HG03457 (cell line): ENCODE measurements at regions not wholly inside any gene's neighbourhood (a gene's known extent, or its start where the extent isn't known, plus 50 kb on each side); places are given as distances from the start of the nearest gene placed in this dataset.

Experiments used
- ATAC-seq: cut with Tn5 transposase; IDR thresholded peaks from one replicate; pipeline ENCODE4 v1.9.1; 2021; ENCODE audit warnings: moderate number of reproducible peaks; ENCODE audit not compliant: unreplicated experiment

GRCh38 chr2:164030623-164031022 is 294.8 kb upstream of the FIGN start:
- no peak for ATAC-seq

DNA sequence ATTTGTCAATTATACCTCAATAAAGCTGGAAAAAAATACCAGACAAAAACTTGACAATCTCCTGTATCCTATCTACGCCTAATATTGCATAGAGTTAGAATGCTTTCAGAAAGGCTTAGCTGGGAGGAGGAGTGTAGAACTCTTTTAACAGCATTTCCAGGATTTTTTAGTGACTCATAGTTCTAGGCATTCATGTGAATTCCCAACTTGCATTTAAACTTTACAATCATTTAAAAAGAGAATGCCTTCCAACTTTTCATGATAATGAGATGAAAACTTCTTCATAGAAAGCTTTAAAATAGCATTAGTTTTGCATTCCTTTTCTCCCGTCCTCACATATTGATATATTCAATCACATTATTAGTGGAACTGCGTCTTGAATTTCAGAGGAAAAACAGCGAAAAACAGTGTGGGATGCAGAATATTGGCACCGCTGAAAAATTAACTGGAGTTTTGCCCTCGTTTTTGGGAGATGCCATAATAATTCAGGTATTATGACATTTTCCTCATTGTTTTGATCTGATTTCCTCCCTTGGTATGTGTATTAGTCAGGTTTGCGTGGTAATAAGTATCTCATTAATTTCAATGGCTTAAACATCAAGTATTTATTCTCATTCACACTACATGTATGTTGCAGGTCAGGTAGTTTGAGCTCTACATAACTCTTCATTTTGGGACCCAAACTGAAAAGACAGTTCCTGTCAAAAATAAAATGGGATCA is 293.2 kb upstream of the FIGN start:
- ATAC-seq, result no peak

DNA sequence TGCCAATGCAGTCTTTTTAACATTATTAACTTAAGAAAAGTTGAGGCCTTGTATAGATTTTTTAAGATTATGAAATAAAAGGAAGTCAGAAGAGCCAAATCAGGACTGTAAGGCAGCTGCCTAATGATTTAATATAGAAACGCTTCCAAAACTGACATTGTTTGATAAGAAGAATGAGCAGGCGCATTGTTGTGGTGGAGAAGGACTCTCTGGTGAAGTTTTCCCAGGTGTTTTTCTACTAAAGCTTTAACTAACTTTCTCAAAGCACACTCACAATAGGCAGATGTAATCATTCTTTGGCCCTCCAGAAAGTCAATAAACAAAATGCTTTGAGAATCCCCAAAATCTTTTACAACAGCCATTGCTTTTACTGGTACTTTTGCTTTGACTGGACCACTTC is 288.6 kb upstream of the FIGN start:
- ATAC-seq, result no peak

DNA sequence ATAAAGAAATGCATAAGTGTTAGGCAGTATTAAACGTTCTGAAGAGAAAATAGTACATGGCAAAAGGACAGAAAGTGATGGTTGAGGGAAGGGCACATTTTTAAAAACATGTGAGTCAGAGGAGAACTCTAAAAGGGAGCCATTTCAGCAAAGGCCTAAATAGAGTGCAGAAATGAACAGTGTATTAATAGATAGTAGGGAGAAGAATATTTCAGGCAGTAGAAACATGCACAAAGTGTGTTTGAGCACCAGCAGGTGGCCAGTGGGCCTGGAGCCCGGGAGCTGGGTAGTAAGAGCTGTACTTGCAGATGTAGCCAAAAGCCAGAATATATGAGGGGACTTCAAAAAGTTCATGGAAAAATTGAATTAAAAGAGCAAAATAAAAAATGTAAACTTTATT is 288.1 kb upstream of the FIGN start:
- ATAC-seq, result no peak

DNA sequence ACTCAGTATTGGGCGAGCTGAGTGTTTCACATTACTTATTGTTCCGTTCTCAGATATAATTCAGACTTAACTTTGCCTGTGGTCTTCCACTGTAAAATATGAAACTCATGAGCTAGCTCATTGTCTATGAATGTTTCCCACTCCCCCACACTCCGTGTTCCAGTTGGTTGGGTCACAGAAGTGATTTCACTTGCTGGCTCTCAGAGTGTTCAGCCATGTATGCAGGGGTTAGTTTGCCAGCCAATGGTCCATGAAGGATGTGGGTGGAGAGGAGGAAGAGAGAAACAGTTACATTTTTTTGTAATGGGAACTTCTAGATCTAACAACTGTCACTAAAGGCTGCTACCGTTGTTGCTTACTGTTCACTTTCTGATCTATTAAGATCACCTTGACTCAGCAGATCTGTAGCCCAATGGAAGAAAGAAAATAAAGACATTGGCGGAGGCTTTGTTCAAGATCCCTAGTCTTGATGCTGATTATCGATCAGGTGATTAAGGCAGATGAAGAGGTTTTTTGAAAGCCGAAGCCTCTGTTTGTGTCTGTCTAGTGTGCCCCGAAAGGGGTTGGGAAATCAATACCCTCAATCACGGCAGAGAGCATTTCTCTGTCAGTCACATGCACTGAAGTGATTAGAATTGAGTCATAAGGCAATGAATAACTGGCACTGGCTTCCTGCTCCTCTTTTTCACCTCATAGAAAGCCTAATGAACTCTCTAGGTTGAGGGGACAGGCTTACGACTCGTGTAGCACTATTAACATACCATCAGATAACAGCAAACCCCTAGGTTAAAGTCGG is 279.7 kb upstream of the FIGN start:
- ATAC-seq, result peak; percentile 98

DNA sequence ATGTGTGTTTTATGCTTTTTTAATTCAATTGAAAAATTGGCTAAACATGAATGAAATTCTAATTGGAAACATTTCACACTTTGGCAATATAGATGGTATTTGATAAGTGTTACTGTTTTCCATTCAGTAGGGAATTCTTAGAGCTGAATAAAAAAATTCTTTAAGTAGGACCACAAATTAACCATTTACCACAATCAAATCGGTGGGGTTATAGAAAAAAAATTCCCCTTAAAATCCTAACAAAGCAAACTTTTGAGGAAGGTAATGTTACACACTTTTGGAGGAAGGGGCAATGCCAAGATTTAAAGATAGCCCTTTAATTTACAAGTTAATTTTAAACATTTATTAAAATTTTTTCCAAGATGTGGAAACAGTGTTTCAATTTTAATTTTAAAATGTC is 279.0 kb upstream of the FIGN start:
- no peak for ATAC-seq

GRCh38 chr2:164014068-164014731 is 278.4 kb upstream of the FIGN start:
- ATAC-seq, result no peak

DNA sequence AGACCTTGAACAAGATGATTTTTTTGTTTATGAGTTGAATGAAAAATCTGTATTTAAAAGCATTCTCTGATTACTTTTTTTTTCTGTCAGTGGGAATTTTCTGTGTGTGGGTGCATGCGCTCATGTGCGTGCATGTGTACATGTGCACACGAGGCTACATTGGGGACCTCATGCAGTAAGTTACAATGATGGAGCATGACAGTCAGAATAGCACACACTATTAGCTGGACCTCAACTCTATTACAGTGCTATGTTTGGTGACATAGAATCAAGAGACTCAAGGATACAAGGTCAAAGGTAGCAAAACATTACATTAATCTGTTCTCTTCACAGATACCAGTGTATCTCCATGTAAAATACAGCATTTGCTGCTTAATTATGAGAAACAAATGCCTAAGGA is 276.8 kb upstream of the FIGN start:
- ATAC-seq, result no peak

DNA sequence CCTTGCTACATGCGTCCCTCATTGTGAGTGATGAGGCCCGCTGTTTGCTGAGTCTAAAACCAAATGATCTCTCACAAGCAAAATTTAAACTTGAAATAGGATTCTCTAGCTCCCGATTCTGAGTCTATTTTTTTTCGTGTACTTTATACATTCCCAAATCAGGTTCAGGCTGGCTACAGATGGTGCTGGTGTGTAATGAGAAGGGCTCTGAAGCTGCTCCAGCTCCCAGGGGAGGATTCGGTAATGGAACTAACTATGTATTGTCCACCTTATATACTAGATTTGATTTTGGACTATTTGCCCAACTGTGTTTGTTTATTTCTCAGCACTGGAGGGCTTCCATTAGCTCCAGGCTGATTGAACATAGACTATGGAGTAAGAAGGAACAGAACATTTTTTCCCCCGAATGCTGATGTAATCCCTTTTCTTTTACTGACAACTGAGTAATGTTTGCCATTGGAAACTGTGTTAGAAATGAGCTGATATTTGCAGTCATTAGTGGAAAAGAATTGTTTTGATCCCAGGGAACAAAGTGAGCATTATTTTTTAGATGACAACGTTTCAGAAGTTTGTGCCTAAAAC is 274.0 kb upstream of the FIGN start:
- no peak for ATAC-seq

GRCh38 chr2:164008752-164009151 is 272.9 kb upstream of the FIGN start:
- ATAC-seq, result no peak

DNA sequence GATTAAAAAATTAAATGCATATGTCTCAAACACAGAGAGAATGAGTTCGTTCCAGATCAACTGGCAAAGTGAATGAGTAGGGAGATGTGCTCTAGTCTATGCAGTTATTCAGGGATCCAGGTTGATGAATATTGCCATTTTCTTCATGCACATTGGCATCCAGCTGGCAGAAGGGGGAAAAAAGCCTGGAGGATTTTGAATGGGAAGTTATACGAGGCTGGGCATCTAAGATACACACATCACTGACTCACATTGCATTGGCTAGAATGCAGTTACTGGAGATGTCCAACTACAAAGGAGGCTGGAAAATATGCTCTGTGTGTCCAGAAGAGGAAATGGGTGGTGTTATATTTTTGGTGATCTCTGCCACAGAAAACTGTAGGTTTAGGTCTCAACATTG is 270.9 kb upstream of the FIGN start:
- no peak for ATAC-seq

GRCh38 chr2:164000176-164000575 is 264.4 kb upstream of the FIGN start:
- no peak for ATAC-seq

DNA sequence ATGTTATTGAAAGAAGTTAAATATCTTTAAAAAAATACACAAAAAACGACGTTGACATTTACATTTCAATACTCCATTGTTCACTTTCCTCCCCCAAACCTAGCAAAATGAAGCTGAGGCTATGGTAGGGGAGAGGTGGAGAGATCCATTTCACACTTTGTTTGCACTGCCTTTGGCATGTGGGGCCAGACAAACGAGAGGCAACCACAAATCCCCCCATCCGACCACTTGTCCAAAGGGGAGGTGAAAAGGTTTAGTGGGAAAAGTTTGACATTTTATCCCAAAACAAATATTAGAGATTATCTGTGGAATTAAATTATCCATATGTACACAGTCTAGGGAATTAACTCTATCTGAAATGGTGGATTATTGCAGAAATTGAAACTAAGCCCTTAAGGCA is 261.7 kb upstream of the FIGN start:
- no peak for ATAC-seq

DNA sequence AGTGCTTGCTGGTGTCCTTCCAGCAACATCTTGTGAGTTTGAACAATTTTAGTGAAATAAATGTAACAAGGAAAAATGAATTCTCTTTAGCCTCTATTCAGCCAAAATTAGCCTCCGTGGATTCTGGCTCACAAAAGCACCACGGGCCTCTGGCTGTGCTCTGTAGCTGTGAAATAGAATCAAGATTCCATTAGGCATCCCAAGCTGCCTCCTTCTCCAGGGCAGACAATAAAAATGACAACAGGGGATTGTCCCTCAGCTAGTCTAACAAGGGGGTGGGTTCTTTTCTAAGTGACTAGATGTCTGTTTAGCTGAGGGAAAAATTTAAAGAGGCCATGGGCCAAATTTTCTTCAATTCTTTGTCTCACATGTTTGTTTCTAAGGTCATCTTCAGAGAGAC is 254.7 kb upstream of the FIGN start:
- ATAC-seq, result no peak

DNA sequence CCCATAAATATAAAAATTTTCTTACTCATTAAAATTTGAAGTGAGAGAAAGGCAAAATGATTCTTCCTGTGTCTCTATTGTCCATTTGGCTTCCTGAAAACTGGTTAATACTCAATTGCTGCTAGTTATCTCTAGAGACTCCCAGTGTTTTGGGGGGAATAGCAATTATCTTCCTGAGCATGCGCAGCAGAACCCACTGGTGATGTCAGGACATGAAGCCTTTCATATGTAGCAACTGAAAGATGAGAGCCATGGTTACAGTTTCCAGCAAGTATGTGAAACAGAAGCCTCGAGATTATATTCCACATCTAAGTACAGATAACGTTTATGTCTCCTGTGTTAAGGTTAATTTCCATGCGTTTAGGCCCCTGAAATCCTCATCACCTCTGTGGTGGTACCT is 254.3 kb upstream of the FIGN start:
- no peak for ATAC-seq

DNA sequence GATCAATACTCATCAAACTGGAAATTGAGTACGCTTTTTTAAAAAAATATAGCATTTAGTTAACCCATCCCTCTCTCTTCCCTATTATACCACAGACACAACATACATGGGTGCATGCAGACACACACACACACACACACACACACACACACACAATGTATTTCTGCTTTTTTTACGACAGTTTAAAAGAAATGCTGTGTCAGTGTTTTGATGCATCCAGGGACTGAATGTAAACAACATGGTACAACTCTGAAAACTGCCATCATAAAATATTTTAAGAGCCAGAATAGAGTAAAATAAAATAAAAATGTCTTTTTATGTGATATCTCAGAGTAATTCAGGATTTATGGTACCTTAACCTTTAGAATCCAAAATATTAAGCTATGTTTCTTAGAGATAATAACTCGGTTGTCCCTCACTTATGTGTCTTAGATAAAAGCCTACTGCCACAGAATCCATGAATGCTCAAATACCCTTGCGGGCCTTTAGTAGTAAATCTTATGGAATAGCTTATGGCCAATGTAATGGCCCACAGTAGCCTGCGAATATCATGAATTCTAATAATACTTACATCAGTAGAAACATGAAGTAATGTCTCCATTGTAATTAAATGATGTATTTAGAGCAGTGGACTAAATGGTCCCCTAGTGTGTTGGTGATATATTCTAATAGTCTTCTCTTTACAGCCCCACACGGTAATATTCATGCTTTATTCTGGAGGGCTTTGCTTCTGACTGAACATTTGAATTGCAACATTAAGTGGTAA is 251.6 kb upstream of the FIGN start:
- ATAC-seq, result no peak

- ATAC-seq, result no peak
Observed at GRCh38 chr2:163984986-163985385, 249.2 kb upstream of the FIGN start.

DNA sequence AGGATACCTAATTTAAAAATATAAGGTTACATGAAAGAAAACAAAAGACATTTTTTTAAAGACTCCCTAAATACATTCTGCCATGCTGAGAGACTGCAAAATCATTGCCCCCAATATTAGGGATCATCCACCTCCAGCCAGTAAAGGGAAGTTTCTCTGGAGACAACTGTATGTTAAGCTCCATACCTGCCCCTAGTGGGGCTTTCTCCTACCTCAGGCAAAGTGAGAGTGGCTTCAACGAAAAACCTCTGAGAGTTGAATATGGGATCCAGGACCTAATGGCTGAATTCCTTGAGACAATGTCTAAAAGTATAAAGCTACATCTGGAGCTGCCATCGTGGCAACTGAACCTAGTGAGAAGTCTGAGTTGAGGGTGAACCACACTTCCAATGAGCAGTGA is 248.1 kb upstream of the FIGN start:
- ATAC-seq, result no peak

- ATAC-seq, result no peak
Observed at GRCh38 chr2:163982938-163983337, 247.1 kb upstream of the FIGN start.

DNA sequence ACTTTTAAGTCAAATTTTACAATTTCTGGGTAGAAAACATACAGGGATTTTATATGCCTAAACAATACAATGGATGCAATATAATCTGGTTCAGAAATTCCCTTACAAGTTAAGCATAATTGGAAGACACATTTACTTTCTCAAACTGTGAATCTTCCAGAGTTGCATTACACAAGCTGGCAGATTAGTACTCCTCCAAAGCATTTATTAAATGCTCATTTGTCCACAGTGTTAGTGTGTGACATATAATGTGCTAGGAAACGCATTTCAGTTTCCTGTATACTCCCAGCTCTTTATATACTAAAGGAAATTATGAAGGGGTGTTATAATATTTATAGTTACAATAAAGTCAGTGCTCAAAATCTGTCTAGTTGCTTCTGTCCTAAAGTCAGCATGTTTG is 239.0 kb upstream of the FIGN start:
- no peak for ATAC-seq
